Stimulated activated CD8-positive, alpha-beta memory T cell treated with anti-CD3 and anti-CD28 coated beads, Interleukin-15, amount 100 ng/mL, for 4 hours (primary cell): ENCODE measurements at regions not wholly inside any gene's neighbourhood (a gene's known extent, or its start where the extent isn't known, plus 50 kb on each side); places are given as distances from the start of the nearest gene placed in this dataset.

Experiments
- DNase-seq, 2 donors: peaks; one replicate each; pipeline ENCODE4 v3.0.0-alpha.2; 2020; ENCODE audit warnings: low read depth in 2 of 2

- DNase-seq, result no peak
These were observed 56.4 kb upstream of the RUNX3 start for GRCh38 chr1:24986372-24986965.

GRCh38 chr1:24985737-24986136 is 55.7 kb upstream of the RUNX3 start:
- no peak for DNase-seq

- DNase-seq, result no peak
These were observed 54.9 kb upstream of the RUNX3 start for GRCh38 chr1:24984800-24985522.

- no peak for DNase-seq
These were observed 54.2 kb upstream of the RUNX3 start for GRCh38 chr1:24984300-24984699.

GRCh38 chr1:24983006-24983680 is 53.1 kb upstream of the RUNX3 start:
- no peak for DNase-seq

GRCh38 chr1:24981631-24982005 is 51.5 kb upstream of the RUNX3 start:
- peak in 1 of 2 donors; percentile 52 for DNase-seq

GRCh38 chr1:24980836-24981630 is 51.0 kb upstream of the RUNX3 start:
- DNase-seq, result no peak
